ENCODE measurements at regions not wholly inside any gene's neighbourhood (a gene's known extent, or its start where the extent isn't known, plus 50 kb on each side); places are given as distances from the start of the nearest gene placed in this dataset.

DNA sequence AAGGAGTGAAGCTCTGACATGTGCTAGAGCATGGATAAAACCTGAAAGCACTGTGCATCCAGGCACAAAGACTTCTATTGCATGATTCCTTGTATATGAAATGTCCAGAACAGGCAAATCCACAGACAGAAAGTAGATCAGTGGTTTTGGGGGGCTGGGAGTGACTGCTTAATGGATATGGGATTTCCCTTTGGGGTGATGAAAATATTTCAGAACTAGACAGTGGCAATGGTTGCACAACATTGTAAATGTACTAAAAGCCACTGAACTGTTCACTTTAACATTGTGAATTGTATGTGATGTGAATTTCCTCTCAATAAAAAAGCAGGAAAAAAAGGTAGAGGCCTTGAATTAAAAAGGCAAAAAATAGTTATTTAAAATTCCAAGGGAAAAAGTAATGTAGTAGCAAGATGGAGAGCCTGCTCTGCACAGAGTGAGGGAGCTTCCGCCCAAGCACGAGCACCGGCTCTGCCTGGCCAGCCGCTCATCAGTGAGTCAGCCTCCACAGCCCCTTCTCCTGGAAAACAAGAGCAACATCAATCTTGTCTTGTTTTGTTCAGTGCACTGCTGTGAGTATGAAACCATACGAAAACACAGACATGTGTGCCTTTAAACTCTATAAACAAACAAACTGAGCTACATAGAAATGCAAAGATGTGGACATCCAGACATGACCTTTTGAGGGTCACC is 74.6 kb upstream of the THBS2 start:
- ChIA-PET CTCF (no interaction called here), POLR2A (no interaction called here)
- no peaks in the 10 kb centered on the region for H3K36me3 ChIP-seq (ENCODE audit: control insufficient read depth in 2 of 2, extremely low read depth in 1 of 2, insufficient read depth in 2 of 2, low read length in 2 of 2)
- dilution Hi-C loops (cut with MboI; ENCODE audit: extremely low pct_ligation_motif_present, low sequenced_read_pairs) = no loop called here
- H3K9ac ChIP-seq (replicated peaks; ENCODE audit: extremely low read depth, insufficient read depth, low read length) = no peak overlapping the region
- H3K4me1 ChIP-seq (ENCODE audit: control insufficient read depth, extremely low read depth, insufficient read depth, low read length) = no peaks in the 10 kb centered on the region
- H2AFZ ChIP-seq (ENCODE audit: low read depth, low read length) = no peak overlapping the region
- DNase-seq (ENCODE audit: low read depth, low spot score) = no peak
- intact Hi-C loops (cut with micrococcal nuclease) = no loop called here
- H3K79me2 ChIP-seq (ENCODE audit: control insufficient read depth, insufficient read depth, low read length) = no peaks in the 10 kb centered on the region
- H3K9me1 ChIP-seq (replicated peaks; ENCODE audit: control insufficient read depth, extremely low read depth, insufficient read depth, low read length) = no peaks in the 10 kb centered on the region
- H3K27ac ChIP-seq (ENCODE audit: insufficient read depth, low read depth, low read length) = no peak overlapping the region
- no TSS peak for BruUV-seq (replicated peaks)
- H3K4me2 ChIP-seq (ENCODE audit: insufficient read depth, low read length) = no peak overlapping the region
- no peak overlapping the region for H3K4me3 ChIP-seq (replicated peaks in 1 of 3; ENCODE audit: insufficient read depth in 1 of 3, low read depth in 1 of 3, low read length in 3 of 3)
- H4K20me1 ChIP-seq (replicated peaks; ENCODE audit: control insufficient read depth, extremely low read depth, insufficient read depth, low read length) = no peaks in the 10 kb centered on the region
- TF ChIP-seq GATA2 (IDR thresholded peaks at IDR 0.05; ENCODE audit: insufficient read depth, insufficient read length, low read depth, low read length) = no peak
- TF ChIP-seq POLR2AphosphoS5 (IDR thresholded peaks at IDR 0.05; ENCODE audit: insufficient read depth, low read depth, low read length) = no peak
- TF ChIP-seq, protein P1, sequence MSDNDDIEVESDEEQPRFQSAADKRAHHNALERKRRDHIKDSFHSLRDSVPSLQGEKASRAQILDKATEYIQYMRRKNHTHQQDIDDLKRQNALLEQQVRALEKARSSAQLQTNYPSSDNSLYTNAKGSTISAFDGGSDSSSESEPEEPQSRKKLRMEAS (IDR thresholded peaks at IDR 0.05; ENCODE audit: insufficient read depth, insufficient read length) = no peak
- TF ChIP-seq JUN (IDR thresholded peaks at IDR 0.05; ENCODE audit: borderline replicate concordance, insufficient read depth, insufficient read length, low read depth) = no peak
- no peak for TF ChIP-seq FOS (IDR thresholded peaks at IDR 0.05; ENCODE audit: borderline replicate concordance, insufficient read depth, low read length)
- TF ChIP-seq MYC (IDR thresholded peaks at IDR 0.05; ENCODE audit: low read depth, low read length) = no peak
- no peak for TF ChIP-seq EZH2 (IDR thresholded peaks at IDR 0.05; ENCODE audit: borderline replicate concordance, low read depth, low read length, severe bottlenecking)
- TF ChIP-seq, protein P2, sequence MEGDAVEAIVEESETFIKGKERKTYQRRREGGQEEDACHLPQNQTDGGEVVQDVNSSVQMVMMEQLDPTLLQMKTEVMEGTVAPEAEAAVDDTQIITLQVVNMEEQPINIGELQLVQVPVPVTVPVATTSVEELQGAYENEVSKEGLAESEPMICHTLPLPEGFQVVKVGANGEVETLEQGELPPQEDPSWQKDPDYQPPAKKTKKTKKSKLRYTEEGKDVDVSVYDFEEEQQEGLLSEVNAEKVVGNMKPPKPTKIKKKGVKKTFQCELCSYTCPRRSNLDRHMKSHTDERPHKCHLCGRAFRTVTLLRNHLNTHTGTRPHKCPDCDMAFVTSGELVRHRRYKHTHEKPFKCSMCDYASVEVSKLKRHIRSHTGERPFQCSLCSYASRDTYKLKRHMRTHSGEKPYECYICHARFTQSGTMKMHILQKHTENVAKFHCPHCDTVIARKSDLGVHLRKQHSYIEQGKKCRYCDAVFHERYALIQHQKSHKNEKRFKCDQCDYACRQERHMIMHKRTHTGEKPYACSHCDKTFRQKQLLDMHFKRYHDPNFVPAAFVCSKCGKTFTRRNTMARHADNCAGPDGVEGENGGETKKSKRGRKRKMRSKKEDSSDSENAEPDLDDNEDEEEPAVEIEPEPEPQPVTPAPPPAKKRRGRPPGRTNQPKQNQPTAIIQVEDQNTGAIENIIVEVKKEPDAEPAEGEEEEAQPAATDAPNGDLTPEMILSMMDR (IDR thresholded peaks at IDR 0.05; ENCODE audit: extremely low read depth in 1 of 2, insufficient read depth in 1 of 2, low read depth in 1 of 2, low read length in 2 of 2) = no peak
- TF ChIP-seq POLR2A (IDR thresholded peaks at IDR 0.05; ENCODE audit: low read depth, low read length) = no peak
- peaks cover 2% of the 10 kb centered on the region for H3K9me3 ChIP-seq (replicated peaks; ENCODE audit: control insufficient read depth, insufficient read depth, low read length)
- H3K27me3 ChIP-seq (ENCODE audit: control insufficient read depth in 2 of 2, insufficient read depth in 2 of 2, low read length in 2 of 2) = no peaks in the 10 kb centered on the region
- FAIRE-seq = no peak

All from endothelial cell of umbilical vein (primary cell).